PFSK-1 (cell line): ENCODE measurements at regions not wholly inside any gene's neighbourhood (a gene's known extent, or its start where the extent isn't known, plus 50 kb on each side); places are given as distances from the start of the nearest gene placed in this dataset.

Experiments used
- POLR2AphosphoS5 ChIP-seq: IDR thresholded peaks from 2 replicates; pipeline ENCODE4 v1.6.1; 2012; ENCODE audit warnings: low read depth, mild to moderate bottlenecking, control low read depth, low read length, moderate library complexity
- REST ChIP-seq, 2 experiments: IDR thresholded peaks; 2 replicates each; pipeline versions ENCODE4 v1.6.1 to v1.8.0; 2011 to 2012; ENCODE audit warnings: low read depth in 2 of 2, low read length in 2 of 2, control low read depth in 1 of 2, inconsistent platforms in 1 of 2, mild to moderate bottlenecking in 1 of 2, moderate library complexity in 1 of 2; ENCODE audit not compliant: insufficient read depth in 1 of 2
- SIN3A ChIP-seq: IDR thresholded peaks from 2 replicates; pipeline ENCODE4 v1.6.1; 2012; ENCODE audit warnings: mild to moderate bottlenecking, low read length, moderate library complexity, borderline replicate concordance; ENCODE audit not compliant: insufficient read depth
- TAF1 ChIP-seq: IDR thresholded peaks from 2 replicates; pipeline ENCODE4 v1.6.1; 2012; ENCODE audit warnings: low read length, control low read depth, borderline replicate concordance; ENCODE audit not compliant: insufficient read depth

DNA sequence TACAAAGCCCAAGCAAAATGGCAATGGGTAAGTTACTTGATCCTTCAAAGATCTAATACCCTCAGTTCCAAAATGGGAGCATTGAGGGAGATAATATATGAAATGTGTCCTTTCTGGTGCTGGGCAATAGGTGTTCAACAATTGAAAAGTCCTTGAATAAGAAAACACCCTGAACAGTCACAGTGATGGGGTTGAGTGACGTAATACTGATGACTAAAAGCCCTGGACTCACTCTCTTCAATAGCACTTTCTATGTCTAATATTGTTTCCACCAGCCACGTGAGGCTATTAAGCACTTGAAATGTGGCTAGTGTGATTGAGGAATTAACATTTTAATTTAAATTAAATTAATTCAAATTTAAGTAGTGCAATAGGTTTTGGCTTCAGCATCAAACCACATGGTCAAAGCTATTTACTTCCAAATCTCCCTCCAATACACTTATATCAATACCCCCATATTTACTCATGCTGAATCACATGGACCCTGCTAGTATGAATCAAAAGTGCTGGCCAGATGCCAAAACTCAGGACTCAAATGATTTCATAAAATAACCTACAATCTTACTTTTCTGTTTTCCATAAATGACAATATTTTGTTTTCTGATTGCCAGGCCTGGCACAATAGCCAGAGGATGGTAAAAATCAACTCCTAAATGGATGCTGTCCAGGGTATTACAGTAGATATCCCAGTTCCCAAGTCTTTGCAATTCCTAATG is 516.2 kb downstream of the HAPSTR1 start:
- TF ChIP-seq REST (IDR thresholded peaks at IDR 0.05; ENCODE audit: insufficient read depth in 1 of 2, low read depth in 2 of 2, low read length in 2 of 2): 0 out of 4 replicates have a peak, but pooled peaks of 1 of the 2 experiments have one; percentile 36
- TF ChIP-seq POLR2AphosphoS5: no peak
- no peak for TF ChIP-seq TAF1
- no peak for TF ChIP-seq SIN3A
